Coronary artery (tissue), 2 donors: ENCODE measurements at regions not wholly inside any gene's neighbourhood (a gene's known extent, or its start where the extent isn't known, plus 50 kb on each side); places are given as distances from the start of the nearest gene placed in this dataset.
"Not testable (repeated sequence)": the region's sequence is repeated elsewhere in the genome, so short reads cannot be mapped to it uniquely, and the experiment has no call there.

Experiments
- DNase-seq: peaks from one replicate; pipeline ENCODE4 v3.0.0-alpha.2; 2017; ENCODE audit warnings: low spot score
- H3K27ac ChIP-seq, 2 donors: fragments of 200-600 bp; sonication (generic); one replicate each; pipeline ENCODE4 v1.5.1; 2016 to 2019
- H3K4me3 ChIP-seq: fragments of 200-600 bp; sonication (generic); 2 replicates; pipeline ENCODE4 v1.5.1; 2016; ENCODE audit warnings: mild to moderate bottlenecking, moderate library complexity
- TF ChIP-seq, protein P1 (sequence below): fragments of 200-600 bp; sonication (generic); IDR thresholded peaks from one replicate; pipeline ENCODE4 v1.5.1; 2019; ENCODE audit warnings: antibody characterized with exemption

DNA sequence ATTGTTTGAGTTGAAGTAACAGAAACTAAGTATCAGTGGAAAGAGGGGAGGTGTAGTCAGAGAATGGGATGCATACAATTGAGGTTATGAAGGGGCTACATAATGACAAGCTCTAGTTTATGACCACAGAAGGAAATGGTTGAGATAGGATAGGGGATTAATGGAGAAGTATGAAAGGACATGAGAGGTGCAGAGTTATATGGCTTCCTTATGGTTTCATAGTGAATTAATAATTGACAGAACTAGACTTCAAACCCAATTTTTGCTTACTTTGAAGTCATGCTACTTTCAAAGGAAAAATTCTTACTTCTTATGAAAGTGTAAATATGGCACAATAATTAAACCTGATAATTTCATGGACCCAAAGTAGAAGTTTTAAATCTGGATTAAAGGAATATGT is 340.3 kb upstream of the LRRC4C start:
- DNase-seq: no peak
- no peak overlapping the region for H3K27ac ChIP-seq
- no peak overlapping the region for H3K4me3 ChIP-seq
- TF ChIP-seq, protein P1, sequence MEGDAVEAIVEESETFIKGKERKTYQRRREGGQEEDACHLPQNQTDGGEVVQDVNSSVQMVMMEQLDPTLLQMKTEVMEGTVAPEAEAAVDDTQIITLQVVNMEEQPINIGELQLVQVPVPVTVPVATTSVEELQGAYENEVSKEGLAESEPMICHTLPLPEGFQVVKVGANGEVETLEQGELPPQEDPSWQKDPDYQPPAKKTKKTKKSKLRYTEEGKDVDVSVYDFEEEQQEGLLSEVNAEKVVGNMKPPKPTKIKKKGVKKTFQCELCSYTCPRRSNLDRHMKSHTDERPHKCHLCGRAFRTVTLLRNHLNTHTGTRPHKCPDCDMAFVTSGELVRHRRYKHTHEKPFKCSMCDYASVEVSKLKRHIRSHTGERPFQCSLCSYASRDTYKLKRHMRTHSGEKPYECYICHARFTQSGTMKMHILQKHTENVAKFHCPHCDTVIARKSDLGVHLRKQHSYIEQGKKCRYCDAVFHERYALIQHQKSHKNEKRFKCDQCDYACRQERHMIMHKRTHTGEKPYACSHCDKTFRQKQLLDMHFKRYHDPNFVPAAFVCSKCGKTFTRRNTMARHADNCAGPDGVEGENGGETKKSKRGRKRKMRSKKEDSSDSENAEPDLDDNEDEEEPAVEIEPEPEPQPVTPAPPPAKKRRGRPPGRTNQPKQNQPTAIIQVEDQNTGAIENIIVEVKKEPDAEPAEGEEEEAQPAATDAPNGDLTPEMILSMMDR: no peak

DNA sequence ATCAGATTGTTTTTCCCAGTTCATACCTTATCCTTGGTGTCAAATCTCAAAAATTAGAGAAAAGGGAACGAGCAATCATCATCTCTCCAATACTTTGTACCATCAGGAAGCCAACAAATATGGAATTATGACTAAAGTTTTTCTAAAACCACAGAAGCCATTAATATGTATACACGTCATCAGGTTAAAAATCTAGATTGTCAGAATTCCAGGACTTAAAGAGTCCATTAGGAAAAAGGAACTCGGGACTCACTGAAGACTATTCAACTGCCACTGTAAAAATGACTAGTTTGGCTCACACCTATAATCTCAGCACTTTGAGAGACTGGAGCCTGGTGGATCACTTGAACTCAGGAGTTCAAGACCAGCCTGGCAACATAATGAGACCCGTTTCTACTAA is 344.4 kb upstream of the LRRC4C start:
- Histone ChIP-seq H3K4me3 (no peak overlapping the region), H3K27ac (no peak overlapping the region)
- DNase-seq: no peak
- TF ChIP-seq, protein P1: no peak

DNA sequence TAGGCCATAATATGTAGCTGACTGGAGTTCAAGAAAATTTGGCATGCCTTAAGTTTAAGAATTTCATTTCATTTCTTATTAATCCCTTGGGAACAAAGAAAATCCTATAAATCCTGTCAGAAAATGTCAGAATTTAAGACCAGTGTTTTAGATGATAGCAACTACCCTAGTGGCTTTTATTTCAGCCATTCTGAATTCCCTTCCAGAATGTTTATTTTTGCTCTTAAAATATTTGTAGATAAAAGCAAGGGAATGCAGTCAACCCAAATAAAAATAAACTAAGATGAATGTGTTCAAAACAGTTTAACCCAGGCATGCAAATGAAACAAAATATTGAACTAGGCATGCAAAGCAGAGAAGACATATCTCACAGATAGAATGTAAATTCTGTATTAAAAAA is 356.9 kb upstream of the LRRC4C start:
- Histone ChIP-seq H3K4me3 (no peak overlapping the region), H3K27ac (no peak overlapping the region)
- no peak for DNase-seq
- TF ChIP-seq, protein P1: no peak

DNA sequence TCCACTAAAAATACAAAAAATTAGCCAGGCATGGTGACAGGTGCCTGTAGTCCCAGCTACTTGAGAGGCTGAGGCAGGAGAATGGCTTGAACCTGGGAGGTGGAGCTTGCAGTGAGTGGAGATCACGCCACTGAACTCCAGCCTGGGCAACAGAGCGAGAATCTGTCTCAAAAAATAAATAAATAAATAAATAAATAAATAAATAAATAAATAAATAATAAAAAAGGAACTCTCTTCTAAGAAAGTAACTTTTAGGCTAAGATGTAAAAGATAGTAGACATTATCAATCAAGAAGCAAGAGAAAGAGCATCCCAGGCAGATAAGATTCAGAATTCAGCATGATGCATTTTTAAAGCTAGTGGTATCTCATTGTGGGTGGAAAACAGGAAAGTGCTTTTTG is 364.8 kb upstream of the LRRC4C start:
- H3K4me3 ChIP-seq, DNase-seq, H3K27ac ChIP-seq: not testable (repeated sequence)

DNA sequence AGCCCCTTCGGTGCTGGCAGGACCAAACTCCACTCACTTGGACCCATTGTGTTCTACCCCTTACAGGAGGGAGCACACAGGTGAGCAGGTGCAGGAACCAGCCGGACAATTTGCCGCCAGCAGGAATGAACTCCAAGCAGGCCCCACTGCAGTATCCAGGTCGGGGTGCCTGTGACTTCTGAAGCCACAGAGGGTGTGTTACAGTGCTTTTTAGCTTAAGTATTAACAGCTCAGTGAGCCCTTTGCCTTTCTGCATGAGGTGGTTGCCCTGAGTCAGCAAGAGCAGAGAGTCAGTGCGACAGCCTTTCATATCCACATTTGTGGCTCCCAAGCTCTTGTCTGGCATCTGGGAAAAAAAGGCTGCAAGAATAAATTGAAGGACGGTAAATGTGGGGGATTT is 366.6 kb upstream of the LRRC4C start:
- DNase-seq: no peak
- TF ChIP-seq, protein P1: no peak
- Histone ChIP-seq H3K4me3 (no peak overlapping the region), H3K27ac (no peak overlapping the region)

DNA sequence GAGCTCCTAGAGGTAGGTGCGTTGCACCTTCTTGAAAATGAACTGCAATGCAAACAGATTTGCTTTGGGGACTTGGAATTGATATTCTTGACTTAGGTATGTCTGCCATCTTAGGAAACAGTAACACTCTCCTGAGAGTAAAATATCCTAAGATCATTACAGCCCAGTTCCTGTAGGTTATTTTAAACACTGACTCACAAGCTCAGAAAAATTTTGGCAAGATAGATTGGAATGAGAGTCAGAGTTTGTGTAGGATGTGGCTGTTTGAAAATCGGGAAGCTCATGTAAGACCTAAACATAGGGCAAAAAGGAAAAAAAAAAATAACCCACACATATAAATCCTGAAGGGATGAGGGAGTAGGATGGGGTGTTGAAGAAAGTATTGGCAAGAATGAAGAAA is 377.0 kb upstream of the LRRC4C start:
- no peak overlapping the region for H3K27ac ChIP-seq
- H3K4me3 ChIP-seq: no peak overlapping the region
- TF ChIP-seq, protein P1: no peak
- DNase-seq: no peak

DNA sequence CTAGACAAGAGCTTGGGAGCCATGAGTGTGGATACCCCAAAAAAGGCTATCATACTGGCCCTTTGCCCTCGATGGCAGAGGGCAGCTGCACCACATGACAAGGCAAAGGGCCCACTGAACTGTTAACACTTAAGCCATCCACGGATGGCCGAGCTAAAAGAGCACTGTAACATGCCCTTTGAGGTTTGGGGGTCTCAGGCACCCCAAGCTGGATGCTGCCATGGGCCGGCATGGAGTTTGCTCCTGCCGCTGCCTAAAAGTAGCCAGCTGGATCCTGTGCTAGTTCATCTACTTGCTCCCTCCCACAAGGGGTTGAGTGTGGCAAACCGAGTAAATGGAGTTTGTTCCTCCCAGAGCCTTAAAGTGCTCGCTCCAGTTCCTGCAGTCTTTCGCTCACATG is 383.2 kb upstream of the LRRC4C start:
- H3K27ac ChIP-seq: no peak overlapping the region
- no peak overlapping the region for H3K4me3 ChIP-seq
- TF ChIP-seq, protein P1: no peak
- no peak for DNase-seq

DNA sequence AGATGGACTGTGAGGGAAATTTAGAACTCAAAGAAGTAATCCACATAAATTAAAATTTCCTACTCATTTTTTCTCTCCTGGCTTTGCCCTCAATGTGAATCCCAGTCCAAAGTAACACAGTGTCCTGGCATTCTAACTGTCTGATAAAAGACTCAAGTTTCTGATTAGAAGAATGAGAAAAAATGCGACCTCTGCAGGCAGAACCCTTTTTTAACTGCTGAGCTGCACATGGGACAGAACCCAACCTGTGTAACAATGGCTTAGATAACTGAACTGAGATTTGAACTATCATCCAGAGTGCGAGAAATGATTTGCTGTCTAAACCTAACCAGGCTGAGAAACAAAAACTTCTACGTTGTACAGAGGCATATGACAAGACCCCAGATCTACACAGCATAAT is 385.6 kb upstream of the LRRC4C start:
- Histone ChIP-seq H3K27ac (no peak overlapping the region), H3K4me3 (no peak overlapping the region)
- no peak for DNase-seq
- TF ChIP-seq, protein P1: no peak
